Dermis blood vessel endothelial cell (primary cell): ENCODE measurements at regions not wholly inside any gene's neighbourhood (a gene's known extent, or its start where the extent isn't known, plus 50 kb on each side); places are given as distances from the start of the nearest gene placed in this dataset.

ENCODE experiments used
- DNase-seq: peaks from one replicate; pipeline ENCODE4 v3.0.0; 2010

DNA sequence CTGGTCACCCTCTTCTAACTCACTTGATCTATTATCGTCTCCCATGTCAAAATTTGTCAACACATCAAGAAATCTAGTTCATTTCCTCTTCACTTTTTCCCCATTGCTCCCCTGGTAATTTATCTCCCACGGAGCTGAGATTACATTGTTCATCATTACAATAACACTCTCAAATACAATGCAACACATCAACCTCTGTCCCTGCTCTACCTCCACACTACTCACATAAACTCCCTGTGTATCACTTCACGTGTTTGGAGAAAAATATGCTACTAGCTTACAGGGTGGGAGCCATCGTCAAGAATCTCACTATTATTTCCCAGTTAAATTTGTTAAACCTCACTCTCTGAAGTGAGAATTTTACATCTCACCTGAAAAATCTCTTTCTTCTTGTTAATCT, 1006.4 kb downstream of the ARAP2 start:
- no peak for DNase-seq

DNA sequence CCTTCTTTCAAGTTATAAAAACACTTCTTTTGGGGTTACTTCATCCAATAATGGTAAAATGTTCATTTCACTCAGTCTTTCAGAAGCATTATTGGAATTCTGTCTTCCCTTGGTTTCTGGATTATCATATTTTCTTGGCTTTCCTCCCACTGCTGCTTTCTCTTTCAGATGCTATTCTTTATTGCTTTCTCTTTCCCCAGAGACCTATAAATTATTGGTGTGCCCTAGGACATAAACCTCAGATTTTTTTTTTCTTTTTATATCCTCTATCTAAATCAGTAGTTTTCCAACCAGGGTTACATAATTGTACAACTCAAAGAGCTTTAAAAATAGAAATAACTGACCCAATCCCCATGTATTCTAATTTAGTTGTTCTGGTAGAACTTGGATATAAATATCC, 1005.5 kb downstream of the ARAP2 start:
- DNase-seq = no peak

DNA sequence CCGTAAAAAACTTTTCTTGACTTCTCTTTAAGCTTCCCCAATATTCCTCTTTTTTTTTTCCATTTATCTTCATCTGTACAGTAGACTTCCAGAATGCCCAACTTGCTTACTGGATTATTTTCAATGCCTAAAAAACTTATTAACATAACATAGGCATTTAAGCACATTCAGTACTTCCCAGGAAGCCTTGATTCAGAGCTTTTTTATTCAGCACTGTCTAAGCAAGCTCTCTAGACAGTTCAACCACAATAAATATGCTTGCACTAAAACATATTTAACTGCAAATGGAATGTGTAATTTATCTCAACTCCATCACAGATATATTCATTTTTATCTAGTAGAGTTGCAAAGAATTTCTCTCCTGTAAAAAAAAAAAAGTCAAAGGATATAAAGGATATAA, 997.8 kb downstream of the ARAP2 start:
- DNase-seq = no peak

DNA sequence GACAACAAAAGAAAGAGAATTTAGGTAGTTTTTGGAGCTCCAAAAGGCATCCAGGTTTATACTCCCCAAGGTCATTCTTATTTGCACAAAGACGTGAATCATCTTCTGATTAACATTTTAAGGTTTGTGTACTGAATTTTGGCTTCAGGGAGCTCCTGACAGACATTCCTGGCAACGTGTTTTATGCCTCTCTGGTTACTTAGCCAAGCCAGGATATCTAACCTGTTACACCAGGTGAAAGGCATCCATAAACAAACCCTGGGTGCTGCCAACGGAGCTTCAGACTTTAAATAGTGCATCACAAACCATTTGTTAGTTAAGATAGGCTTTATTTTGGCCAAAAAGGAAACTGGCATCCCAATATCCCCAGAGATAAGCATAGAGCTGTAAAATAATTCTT, 997.3 kb downstream of the ARAP2 start:
- no peak for DNase-seq

DNA sequence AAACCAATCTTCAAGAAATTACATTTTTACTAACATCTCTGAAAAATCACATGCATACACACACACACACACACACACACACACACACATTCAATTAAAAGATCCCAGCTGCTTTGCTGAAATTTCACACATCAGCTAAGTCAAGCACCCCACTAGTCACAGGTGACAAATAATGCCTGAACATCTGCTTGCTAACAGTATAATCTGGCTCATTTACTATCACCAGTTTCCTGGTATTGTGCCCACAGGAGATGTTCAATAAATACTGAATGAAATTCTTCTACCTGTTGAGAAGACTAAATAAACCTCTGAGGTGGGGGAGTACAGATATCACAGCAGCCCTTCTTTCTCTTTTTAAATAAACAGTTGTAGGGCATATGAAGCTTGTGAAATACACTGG, 994.0 kb downstream of the ARAP2 start:
- DNase-seq = no peak

DNA sequence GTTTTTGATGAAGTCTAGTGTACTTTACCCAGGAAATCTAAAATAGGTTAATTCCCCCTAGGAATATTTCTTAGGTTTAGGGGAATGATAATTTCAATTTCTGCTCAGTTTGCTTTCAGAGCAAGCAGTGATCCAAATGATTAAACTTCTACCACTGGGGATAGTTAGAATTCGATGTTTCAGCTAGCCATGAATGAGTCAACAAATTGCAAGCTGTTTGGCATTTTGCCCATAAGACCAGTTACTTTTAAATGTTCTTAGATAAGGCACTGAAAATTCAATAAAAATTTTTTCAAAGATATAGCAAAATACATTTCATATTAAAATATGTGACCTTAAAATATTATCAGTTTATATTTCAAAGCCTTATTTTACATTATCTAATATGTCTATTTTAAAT, 993.6 kb downstream of the ARAP2 start:
- DNase-seq = no peak

DNA sequence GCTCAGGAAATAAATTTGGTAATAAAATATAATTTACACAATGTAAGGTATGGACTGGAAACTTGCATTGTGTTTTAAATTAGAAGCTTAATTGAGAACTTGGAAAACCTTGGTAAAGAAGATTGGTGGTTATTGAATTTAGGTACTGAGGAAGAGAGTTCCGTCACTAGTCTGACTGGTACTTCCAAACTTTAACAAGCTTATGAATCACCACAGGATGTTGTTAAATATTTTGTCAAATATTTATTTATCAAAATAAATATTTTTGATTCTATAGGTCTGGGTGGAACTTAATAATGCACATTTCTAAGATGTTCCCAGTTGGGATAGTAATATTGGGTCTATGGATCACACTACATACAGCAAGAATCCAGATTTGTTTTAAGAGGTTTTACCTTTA, 992.2 kb downstream of the ARAP2 start:
- no peak for DNase-seq

DNA sequence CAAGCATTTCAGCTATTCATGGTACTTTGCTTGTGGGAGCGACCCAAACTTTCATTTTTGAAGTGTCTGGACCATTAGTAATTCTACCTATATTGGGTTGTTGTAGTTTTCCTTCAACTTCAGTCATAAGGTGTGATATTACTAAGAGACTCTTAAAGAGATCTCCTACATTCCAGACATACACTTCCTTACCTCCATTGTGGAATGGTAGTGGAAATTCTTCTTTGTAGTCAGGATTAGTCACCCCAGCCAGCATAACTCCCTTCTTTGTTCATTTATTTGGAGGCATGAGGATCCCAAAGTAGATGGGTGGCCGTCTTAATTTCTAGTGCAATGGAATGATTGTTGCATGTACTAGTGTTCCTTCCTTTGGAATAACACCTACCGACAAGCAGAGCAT, 991.4 kb downstream of the ARAP2 start:
- DNase-seq = no peak

DNA sequence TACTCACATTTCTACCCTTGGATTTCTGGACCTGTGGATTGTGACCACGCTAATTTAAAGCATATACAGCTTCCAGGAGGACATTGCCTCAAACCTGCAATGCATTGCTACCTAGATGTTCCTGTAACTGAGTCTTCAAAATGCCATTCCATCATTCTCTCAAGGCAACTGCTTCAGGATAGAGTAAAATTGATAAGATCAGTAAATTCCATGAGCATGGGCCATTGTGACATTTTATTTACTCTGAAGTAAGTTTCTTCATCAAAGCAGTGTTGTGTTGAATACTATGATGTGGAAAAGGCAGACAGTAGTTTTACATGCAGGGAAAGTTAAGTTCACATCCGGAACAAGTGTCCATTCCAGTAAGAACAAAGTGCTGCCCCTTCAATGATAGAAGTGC, 991.0 kb downstream of the ARAP2 start:
- DNase-seq = no peak

DNA sequence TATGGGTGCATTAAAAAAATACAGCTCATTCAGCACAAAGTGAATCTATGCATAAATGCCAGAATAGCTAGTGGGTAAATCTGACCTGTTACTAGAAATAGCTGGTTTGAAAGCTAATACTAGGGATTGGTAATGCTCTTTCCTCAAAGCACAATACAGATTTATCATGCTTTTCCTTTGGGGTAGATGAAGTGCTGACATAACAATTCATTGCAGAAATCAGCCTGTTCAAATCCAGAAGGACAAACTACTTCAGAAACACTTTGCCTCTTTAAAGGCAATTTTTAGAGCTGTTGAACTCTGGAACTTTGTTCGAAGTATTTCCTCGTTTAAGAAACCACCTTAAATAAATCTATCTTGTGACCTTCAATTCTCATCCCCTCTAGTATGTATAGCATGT, 957.9 kb downstream of the ARAP2 start:
- DNase-seq = no peak

DNA sequence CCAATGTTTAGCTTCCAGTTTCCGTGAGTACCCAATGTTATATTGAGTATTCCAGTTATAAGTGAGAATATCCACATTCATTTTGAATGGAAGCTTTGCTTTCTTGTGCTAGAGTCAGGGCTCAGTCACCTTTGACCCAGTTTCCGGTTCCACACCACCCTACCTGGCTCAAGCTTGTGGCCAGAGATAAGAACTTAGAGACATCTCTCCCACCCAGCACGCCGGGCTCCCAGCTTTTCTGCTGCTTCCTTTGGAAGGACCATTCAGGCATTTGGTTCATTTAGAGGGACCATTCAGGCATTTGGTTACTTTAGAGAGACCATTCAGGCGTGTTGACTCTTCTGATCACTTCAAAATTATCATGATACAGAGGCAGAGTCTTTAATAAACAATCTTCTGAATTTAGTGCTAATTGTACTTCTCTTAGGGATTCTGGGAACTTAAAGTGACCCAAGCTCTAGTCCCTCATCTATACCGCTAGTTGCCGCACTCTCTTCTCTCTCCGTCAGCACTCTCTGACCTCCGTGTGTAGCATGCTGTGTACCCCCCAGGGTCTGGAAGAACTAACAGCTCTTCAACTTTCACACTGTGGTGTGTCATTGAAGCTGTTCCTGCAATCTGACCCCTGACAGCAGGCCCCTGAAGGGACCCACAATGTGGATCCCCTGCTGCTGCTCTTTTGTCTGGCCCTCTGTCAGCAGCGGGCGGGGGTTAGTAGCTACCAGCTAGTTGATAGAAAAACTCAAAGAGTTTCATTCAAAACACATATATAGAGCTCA, 943.1 kb downstream of the ARAP2 start:
- no peak for DNase-seq

DNA sequence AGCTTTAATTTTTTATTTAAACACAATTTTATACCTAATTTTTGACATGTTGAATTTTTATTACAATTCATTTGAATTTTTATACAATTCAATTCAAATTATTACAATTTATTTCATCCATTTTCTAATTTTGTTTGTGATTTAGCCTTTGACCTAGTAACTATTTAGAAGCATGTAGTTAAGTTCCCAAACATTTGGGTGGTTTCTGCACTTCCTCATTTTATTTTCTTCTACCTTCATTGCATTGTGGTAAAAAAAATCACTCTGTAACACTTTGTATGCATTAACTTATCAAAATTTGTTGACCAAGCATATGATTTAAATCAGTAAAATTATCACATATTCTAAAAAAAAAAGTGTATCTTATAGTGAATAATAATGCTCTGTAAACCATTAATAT, 928.9 kb downstream of the ARAP2 start:
- no peak for DNase-seq

DNA sequence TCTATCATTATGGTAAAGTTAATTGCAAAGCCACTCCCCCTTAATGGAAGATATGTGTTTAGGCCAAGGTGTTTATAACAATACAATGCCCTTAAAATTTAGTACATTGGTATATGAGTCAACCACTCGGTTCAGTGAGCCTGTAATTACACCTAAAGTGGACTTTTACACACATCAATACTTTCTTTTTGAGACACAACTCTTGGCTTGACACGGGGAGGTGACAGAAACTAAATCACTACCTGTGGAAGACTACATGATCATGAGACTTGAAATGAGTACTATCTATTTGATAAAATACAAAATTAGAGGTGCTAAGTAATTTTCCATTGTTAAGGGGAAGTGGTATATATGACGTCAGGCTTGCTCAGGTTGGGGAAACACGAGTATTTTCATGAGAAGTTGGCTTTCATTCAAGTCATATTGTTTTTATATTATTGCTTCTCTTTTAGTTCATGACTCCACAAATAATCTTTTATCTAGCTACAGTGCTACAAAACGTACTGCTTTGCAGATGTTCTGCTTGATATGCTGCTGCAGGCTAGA, 918.3 kb downstream of the ARAP2 start:
- no peak for DNase-seq

DNA sequence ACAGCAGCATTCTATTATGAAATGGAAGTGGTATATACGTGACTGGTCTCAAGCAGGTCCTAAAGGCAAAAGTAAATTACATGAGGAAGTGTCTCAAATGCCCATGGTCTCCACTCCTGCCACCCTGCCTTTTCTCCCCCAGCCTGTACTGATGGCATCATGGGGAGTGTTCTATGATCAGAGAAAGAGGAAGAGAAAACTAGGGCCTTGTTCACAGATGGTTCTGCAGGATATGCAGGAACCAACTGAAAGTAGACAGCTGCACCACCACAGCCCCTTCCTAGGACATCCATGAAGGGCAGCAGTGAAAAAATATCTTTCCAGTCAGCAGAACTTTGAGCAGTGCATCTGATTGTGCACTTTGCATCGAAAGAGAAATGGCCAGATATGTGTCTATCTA, 901.5 kb downstream of the ARAP2 start:
- DNase-seq = no peak

DNA sequence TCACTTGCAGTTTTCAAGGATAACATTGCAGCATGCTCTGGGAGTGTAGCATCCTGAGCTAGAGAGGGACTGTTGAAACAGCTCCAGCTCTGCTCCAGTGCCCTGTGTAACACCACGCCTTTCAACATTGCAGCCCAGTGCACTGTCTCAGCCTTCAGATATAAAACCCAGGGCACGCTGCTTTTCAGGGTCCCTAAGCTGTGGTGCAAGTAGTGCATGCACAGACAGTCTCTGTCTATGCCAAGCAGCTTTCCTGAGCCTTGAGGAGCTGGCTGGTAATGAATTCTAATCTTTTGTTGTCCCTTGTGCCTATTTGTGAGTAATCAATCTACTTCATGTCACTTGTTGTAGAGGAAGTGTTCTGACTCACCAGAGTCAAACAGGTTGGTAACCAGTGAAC, 897.0 kb downstream of the ARAP2 start:
- no peak for DNase-seq

DNA sequence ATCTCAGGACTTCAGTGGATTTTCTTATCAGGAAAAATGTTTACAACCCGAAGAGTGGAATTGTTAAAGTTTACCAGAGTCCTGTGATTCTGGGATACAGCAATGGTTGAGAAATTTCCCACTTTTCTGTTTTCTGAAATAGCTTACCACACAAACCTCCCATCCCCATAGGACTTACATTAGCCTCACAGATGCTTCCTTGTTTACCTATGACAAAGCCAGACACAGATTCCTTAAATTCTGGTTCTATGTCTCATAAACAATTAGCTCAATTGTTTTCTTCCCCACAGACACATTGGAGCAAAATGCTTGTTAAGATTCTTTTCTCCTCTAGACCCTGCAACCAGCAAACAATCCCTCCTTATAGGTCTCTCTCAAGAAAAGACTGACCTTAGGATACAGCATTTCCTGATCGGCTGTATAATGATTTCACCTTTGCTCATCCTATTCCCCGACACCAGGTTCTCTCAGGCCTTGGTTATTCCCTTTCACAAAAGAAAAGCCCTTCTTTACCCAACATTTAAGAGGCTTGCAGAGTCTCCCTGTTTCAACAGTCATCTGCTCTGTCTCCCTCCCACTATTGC, 886.2 kb downstream of the ARAP2 start:
- DNase-seq = no peak

DNA sequence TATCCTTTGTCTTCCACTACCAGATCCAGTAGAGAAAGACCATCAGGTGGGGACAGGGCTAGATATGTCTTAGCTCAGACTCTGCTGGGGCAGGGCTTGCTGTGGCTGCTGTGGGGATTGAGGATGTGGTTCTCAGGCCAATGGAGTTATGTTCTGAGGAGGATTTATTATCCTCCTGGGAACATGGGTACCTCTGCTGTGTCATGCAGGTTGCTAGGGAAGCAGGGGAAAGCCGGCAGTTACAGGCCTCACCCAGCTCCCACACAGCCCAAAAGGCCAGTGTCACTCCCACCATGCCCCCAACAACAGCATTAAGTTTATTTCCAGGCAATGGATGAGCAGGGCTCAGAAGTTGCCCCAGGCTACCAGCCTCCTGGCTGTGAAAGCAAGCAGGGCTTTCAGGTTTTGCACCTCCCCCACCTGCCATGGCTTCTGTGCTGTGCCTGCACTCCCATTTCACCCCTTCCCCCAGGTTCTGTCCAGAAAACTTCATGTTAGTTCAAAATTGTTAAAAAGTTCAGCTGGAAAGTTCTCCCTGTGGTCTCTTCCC, 879.9 kb downstream of the ARAP2 start:
- DNase-seq = no peak

DNA sequence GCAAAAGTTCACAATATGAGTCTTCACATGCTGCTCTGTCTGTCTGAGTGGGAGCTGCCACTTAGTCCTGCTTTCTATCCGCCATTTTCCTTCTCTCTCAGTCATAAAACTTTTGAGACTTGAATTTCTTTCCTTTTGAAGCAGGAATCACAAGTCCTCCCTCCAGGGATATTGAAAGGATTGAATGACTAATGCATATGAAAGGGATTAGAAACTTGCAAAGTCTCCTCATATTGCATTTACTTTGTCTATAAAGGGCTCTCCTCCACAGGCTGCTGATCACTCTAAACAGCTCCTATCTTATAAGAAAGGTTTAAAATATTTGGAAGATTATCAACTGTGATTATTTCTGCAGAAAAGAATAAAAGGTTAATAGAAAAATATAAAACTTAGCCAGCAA, 879.1 kb downstream of the ARAP2 start:
- DNase-seq = no peak

DNA sequence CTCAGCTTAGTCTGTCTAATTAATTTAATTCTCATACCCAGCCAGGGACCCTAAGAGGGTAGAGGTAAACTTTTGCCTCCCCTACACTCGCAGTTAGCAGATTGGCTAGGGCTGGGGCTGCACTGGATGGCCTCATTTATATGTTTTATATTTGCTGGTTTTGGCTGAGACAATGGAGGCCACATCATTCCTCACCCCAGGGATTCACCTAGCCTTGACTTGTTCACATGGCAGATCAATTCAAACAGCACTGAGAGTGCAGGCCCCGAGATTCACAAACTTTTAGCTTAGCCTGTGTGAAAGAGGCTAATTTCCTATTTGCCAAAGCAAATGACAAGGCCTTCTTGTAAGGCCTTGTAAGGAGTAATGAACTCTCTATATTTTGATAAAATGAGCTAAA, 844.4 kb downstream of the ARAP2 start:
- DNase-seq = no peak

DNA sequence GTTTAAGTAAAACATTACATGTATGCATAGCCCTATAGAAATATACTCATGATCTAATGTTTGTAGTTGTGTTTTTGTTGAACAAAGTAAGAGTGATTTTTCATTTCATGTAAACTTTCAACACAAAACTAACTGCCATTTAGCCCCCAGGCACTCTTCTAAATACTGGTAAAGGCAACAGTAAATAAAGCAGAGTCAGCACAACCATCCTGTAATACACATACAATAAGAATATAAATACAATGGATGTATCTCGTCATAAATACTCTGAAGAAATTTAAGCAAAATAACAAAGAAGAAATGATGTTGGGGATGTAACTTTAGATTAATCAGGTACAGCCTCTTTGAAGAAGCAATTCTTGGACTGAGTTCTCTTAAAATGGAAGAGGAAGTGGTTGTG, 821.2 kb downstream of the ARAP2 start:
- DNase-seq = no peak

DNA sequence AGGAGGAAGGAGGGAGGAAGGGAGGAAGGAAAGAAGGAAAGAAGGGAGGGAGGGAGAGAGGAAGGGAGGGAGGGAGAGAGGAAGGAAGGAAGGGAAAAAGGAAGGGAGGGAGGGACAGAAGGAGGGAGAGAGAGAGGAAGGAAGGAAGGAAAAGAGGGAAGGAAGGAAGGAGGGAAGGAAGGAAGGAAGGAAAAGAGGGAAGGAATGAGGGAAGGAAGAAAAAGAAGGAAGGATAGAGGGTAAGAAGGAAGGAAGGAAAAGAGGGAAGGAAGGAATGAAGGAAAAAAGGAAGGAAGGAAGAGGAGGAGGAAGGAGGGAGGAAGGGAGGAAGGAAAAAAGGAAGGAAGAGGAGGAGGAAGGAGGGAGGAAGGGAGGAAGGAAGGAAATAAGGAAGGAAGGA, 796.8 kb downstream of the ARAP2 start:
- no peak for DNase-seq

DNA sequence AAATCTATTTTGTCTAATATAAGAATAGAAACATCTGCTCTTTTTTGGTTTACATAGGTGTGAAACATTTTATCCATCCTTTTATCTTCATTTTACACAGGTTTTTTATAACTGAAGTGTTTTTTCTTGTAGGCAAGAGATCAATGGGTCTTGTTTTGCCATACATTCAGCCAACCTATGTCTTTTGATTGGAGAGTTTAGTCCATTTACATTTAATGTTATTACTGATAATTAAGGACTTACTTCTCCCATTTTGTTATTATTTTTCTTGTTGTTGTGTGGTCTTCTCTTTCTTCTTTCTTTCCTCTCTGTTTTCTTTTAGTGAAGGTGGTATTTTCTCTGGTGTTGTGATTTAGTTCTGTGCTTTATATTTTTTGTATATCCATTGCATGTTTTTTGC, 785.3 kb downstream of the ARAP2 start:
- no peak for DNase-seq

DNA sequence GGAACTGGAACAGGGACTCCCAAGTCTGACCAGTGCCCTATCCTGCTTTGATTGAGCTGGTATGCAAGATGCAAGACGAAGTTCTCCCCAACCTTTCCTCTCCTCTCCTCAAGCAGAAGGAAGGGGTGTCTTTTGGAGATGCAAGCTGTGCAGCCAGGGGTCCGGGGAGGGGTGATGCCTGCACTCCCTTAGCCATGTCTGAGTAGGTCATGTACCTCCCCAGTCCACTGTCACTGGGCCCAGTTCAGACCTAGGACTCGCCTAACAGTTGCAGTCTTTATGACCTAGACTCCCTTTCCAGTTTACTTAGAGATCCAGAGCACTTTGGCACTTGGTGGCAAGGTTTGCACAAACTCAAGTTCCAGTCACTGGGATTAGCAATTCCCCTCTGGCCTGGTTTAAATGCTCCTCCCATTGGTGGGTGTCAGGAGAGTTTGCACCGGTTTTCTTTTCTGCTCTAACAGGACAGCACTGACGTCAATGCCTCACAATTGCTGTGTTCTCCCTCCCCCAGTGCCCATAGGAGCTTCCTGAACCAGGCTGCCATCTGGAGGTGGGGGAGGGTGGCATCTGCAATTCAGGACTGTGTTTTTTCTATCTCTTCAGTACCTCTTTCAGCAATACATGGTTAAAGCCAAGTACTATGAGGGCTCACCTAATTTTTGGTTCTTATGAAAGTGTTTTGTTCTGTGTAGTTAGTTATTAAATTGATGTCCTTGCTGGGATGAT, 782.2 kb downstream of the ARAP2 start:
- DNase-seq = no peak
